ENCODE measurements at regions not wholly inside any gene's neighbourhood (a gene's known extent, or its start where the extent isn't known, plus 50 kb on each side); places are given as distances from the start of the nearest gene placed in this dataset.

DNA sequence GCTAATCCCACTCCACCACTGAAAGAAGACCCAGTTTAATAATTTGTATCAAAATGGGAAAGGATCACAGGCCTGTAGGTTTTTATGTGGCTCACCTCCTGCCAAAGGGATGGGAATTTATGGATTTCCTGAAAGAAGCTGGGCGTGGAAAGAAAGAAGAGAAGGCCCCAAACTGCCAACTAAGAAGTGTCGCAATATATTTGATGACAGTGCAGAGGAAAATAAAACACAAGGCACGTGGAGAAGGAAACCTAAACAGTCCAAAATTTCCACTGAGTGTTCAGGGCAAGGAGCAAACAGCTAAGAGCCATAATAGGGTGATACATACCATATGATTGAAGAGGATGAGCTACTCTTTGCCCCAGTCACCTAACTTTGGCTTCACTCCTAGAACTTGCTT lies 667.2 kb downstream of the GATA3 start:
- ATAC-seq (no peak), DNase-seq (no peak)
- no peak overlapping the region for H3K4me3 Mint-ChIP-seq
- intact Hi-C loops (cut with micrococcal nuclease), result no loop called here
- peaks cover 6% of the 10 kb centered on the region for H3K4me1 Mint-ChIP-seq (ENCODE audit: low read depth)
- peaks cover 17% of the 10 kb centered on the region for H3K9me3 Mint-ChIP-seq
- H3K27ac Mint-ChIP-seq, result no peak overlapping the region
- TF ChIP-seq, protein P1, sequence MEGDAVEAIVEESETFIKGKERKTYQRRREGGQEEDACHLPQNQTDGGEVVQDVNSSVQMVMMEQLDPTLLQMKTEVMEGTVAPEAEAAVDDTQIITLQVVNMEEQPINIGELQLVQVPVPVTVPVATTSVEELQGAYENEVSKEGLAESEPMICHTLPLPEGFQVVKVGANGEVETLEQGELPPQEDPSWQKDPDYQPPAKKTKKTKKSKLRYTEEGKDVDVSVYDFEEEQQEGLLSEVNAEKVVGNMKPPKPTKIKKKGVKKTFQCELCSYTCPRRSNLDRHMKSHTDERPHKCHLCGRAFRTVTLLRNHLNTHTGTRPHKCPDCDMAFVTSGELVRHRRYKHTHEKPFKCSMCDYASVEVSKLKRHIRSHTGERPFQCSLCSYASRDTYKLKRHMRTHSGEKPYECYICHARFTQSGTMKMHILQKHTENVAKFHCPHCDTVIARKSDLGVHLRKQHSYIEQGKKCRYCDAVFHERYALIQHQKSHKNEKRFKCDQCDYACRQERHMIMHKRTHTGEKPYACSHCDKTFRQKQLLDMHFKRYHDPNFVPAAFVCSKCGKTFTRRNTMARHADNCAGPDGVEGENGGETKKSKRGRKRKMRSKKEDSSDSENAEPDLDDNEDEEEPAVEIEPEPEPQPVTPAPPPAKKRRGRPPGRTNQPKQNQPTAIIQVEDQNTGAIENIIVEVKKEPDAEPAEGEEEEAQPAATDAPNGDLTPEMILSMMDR (IDR thresholded peaks at IDR 0.05), result no peak
- ChIA-PET CTCF (no interaction called here), POLR2A (no interaction called here)
- peaks cover 1% of the 10 kb centered on the region for H3K27me3 Mint-ChIP-seq
- H3K36me3 Mint-ChIP-seq (ENCODE audit: low read depth), result peaks cover 2% of the 10 kb centered on the region

GRCh38 chr10:8722835-8723234 lies 668.3 kb downstream of the GATA3 start:
- H3K4me3 Mint-ChIP-seq, result no peak overlapping the region
- ATAC-seq (no peak), DNase-seq (no peak)
- TF ChIP-seq, protein P1 (IDR thresholded peaks at IDR 0.05), result no peak
- peaks cover 3% of the 10 kb centered on the region for H3K27me3 Mint-ChIP-seq
- CTCF ChIA-PET, result interaction anchor here (0.8 kb wide), 1 partner anchor 21 kb away, joined by 3 read pairs; no protein-coding TSS in a partner anchor
- H3K36me3 Mint-ChIP-seq (ENCODE audit: low read depth), result peaks cover 2% of the 10 kb centered on the region
- POLR2A ChIA-PET, result interaction anchor here (0.6 kb wide), 1 partner anchor 146 kb away, joined by 3 read pairs; no protein-coding TSS in a partner anchor
- intact Hi-C loops (cut with micrococcal nuclease), result no loop called here
- no peak overlapping the region for H3K27ac Mint-ChIP-seq
- peaks cover 17% of the 10 kb centered on the region for H3K9me3 Mint-ChIP-seq
- H3K4me1 Mint-ChIP-seq (ENCODE audit: low read depth), result peaks cover 6% of the 10 kb centered on the region

- ChIA-PET CTCF (no interaction called here), POLR2A (no interaction called here)
- H3K4me1 Mint-ChIP-seq (ENCODE audit: low read depth), result peaks cover 6% of the 10 kb centered on the region
- no peak overlapping the region for H3K27ac Mint-ChIP-seq
- TF ChIP-seq, protein P1 (IDR thresholded peaks at IDR 0.05), result no peak
- intact Hi-C loops (cut with micrococcal nuclease), result no loop called here
- H3K9me3 Mint-ChIP-seq, result peaks cover 3% of the 10 kb centered on the region
- ATAC-seq, result no peak
- H3K36me3 Mint-ChIP-seq (ENCODE audit: low read depth), result no peaks in the 10 kb centered on the region
- no peak overlapping the region for H3K4me3 Mint-ChIP-seq
- DNase-seq, result no peak
- H3K27me3 Mint-ChIP-seq, result peaks cover 12% of the 10 kb centered on the region
Measured at GRCh38 chr10:8725343-8725742, 670.9 kb downstream of the GATA3 start.

DNA sequence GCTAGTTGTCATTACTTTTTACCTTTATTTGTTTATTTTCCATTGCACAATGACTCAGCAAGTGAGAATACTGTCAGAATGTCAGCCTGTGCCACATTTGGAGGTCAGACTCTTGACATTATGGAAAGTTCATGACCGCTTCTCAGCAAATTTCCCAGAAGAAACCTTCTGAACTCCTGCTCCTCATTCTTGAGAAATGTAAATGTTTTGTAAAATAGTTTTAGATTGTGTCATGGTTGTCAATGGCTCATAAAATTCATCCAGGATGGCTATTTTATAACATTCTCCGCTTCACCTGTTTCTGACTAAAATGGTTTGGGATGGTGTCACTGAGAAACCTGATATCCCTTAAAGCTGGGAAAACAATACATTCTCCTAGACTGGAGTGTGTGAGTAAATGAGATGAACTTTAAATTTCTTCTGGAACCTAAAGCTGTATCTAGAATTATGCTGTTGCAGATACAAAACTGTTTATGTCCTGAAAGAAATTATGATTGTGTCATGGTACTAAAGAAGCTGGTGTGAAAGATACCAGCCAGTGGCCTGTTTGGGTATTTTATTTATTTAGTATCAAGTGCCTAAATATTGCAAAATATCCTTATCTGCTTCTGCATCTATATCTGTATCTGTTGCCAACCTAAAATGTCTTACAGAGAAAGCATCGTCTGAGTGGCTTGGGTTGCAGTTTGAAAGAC lies 671.7 kb downstream of the GATA3 start:
- no peak for DNase-seq
- TF ChIP-seq, protein P1 (IDR thresholded peaks at IDR 0.05), result no peak
- POLR2A ChIA-PET, result no interaction called here
- Mint-ChIP-seq H3K27ac (no peak overlapping the region), H3K9me3 (peaks cover 3% of the 10 kb centered on the region), H3K4me1 (ENCODE audit: low read depth) (peaks cover 6% of the 10 kb centered on the region), H3K27me3 (peaks cover 14% of the 10 kb centered on the region), H3K36me3 (ENCODE audit: low read depth) (no peaks in the 10 kb centered on the region), H3K4me3 (no peak overlapping the region)
- CTCF ChIA-PET, result no interaction called here
- intact Hi-C loops (cut with micrococcal nuclease), result no loop called here
- ATAC-seq, result no peak

GRCh38 chr10:8726779-8727084 lies 672.2 kb downstream of the GATA3 start:
- Mint-ChIP-seq H3K27ac (no peak overlapping the region), H3K4me3 (no peak overlapping the region), H3K4me1 (ENCODE audit: low read depth) (peaks cover 6% of the 10 kb centered on the region), H3K36me3 (ENCODE audit: low read depth) (no peaks in the 10 kb centered on the region), H3K27me3 (peaks cover 14% of the 10 kb centered on the region), H3K9me3 (peaks cover 3% of the 10 kb centered on the region)
- ATAC-seq (no peak), DNase-seq (no peak)
- ChIA-PET CTCF (no interaction called here), POLR2A (no interaction called here)
- intact Hi-C loops (cut with micrococcal nuclease), result no loop called here
- TF ChIP-seq, protein P1 (IDR thresholded peaks at IDR 0.05), result no peak

Data from activated CD8-positive, alpha-beta T cell treated with anti-CD3 and anti-CD28 coated beads for 36 hours (primary cell).